KOPT-K1 (cell line): ENCODE measurements at regions not wholly inside any gene's neighbourhood (a gene's known extent, or its start where the extent isn't known, plus 50 kb on each side); places are given as distances from the start of the nearest gene placed in this dataset.

Source experiments
- H3K27ac ChIP-seq: fragments of 200-600 bp; sonication (generic); 2 replicates; pipeline ENCODE4 v1.5.1; 2016; ENCODE audit warnings: antibody characterized with exemption, mild to moderate bottlenecking, low read depth, low read length; ENCODE audit not compliant: poor library complexity, severe bottlenecking
- H3K36me3 ChIP-seq: fragments of 200-600 bp; sonication (generic); 2 replicates; pipeline ENCODE4 v1.5.1; 2017; ENCODE audit warnings: antibody characterized with exemption, mild to moderate bottlenecking, low read length, moderate library complexity; ENCODE audit not compliant: insufficient read depth
- H3K9me3 ChIP-seq: fragments of 200-600 bp; sonication (generic); 2 replicates; pipeline ENCODE4 v1.5.1; 2017; ENCODE audit warnings: antibody characterized with exemption, low read length, mild to moderate bottlenecking; ENCODE audit not compliant: insufficient read depth, poor library complexity, severe bottlenecking

DNA sequence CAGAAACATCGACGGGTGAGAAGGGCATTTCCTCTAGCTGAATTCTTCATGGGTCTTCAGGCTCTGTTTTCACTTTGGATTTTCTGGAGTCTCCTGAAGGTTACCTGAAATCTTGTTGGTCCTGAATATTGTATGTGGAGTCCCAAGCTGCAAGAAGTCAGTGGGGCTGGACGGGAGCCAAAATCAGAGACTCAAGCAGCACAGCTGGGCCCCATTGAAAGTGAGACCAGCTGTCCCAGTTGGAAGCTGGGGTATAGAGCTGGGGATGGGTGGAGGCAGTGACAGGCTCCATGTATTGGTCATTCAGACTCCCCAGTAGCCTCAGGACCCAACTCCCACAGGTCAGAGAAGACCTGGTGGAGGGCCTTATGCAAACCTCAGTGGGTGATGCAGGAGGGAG lies 111.3 kb upstream of the MLN start:
- Histone ChIP-seq H3K36me3 (no peaks in the 10 kb centered on the region), H3K9me3 (no peaks in the 10 kb centered on the region), H3K27ac (peak overlapping the region; percentile 72)

DNA sequence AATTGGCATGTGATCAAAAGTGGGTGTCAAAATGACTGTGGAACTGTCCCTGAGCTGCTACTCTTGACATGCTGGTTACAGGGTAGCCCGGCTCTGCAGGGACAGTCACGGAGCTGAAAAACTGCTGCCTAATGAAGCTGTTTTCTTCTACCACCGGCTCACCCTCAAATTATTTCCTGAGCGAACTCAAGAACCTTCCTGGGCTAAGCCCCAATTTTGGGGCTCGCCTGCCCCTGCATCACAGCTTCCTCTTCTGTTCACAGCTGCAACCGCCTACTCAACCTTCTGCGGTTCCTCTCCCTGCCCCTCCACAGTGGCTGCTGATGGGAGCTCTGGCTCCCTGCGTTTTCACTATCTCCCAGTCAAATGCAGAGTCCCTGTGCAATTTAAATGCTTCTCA lies 110.8 kb upstream of the MLN start:
- Histone ChIP-seq H3K27ac (peak overlapping the region; percentile 72), H3K9me3 (no peaks in the 10 kb centered on the region), H3K36me3 (no peaks in the 10 kb centered on the region)

DNA sequence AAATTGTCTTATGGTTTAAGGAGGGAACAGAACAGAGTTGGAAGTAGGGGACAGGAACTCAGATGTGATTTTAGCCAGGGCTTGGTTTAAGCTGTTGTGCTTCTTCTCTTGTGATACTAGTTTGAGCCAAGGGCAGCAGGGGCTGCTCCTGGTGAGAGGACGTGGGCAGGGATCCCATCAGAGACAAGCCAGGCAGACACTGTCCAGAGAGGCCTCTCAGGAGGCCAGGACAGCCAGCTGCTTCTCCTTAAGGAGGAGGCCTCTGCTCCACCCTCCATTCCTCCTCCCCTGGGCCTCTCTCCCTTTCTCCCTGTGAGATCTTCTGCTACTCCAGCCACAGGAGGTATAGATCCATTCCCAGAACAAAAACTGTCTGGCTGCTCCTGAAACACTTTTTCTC lies 108.4 kb upstream of the MLN start:
- H3K27ac ChIP-seq = no peak overlapping the region
- H3K36me3 ChIP-seq = no peaks in the 10 kb centered on the region
- H3K9me3 ChIP-seq = no peaks in the 10 kb centered on the region

DNA sequence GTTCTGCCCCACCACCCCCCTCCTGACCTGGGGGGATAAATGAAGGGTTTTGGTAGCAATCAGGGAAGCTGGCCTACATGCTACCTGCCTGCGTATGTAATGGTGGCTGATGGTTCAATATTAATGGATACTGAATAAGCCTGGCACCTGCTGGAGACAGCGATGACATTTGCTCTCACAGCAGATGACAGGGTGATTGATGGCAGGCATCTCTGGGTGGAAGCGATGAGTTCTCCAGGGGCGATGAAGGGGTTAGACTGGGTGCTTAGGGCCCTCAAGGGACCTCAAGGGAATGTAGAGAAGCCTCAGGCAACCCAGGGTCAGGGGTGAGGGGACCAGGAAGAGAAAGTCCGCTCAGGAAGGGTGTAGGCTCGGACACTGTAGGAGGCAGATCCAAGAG lies 107.7 kb upstream of the MLN start:
- no peaks in the 10 kb centered on the region for H3K36me3 ChIP-seq
- H3K9me3 ChIP-seq = no peaks in the 10 kb centered on the region
- no peak overlapping the region for H3K27ac ChIP-seq

DNA sequence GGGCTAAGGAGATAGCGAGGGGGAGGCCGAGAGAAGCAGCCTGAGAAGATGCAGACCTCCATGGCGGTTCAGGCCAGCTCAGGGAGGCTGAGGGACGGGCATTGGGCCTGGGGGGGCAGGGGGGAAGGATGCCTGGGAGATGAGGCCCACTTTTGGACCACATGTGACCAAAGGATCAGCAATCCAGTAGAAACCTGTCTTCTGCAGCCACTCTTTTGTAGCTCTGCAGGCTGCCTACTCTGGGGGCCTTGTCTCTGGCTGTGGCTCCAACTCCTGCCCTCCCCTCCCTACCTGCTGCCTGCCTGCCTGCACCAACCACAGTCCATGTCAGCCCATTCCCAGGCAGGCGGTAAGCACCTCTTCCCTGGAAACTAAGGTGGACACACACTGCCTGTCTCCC lies 106.8 kb upstream of the MLN start:
- Histone ChIP-seq H3K27ac (no peak overlapping the region), H3K36me3 (no peaks in the 10 kb centered on the region), H3K9me3 (no peaks in the 10 kb centered on the region)

DNA sequence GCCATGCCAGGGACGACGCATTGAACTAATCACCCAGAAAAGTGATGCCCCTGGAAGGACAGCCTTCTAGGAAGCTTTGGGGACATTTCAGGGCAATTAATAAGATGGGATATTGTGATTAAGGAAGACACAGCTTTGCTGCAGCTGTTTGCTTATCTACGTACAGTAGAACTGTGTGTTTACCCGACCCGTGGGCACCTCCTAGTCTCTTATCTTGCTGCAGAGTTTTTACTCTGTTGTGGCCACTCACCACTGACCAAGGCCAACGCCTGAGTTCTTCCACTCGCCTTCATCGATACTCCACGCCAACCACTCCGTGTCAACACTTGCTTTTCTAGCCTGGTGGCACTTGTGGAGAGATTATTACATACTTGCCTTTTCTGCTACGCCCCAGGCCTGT lies 105.9 kb upstream of the MLN start:
- H3K9me3 ChIP-seq = no peaks in the 10 kb centered on the region

DNA sequence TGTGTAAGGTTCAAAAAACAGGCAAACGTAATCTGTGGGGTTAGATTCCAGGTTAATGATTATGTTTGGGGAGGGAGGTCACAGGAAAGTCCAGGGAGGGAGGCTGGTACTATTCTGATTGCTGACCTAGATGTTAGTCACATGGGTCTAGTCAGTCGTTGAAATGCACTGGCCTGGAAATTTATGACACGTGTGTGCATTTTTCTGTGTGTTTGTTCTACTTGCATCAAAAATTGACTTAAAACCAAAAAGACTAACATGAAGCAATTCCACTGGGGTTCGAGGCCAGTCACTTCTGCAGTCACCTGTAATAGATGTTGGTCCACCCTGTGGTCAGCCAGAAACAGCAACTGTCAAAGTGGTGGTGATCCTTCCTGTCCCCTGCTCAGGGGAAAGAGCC lies 104.2 kb upstream of the MLN start:
- H3K9me3 ChIP-seq = no peaks in the 10 kb centered on the region
- peak overlapping the region; percentile 100 for H3K27ac ChIP-seq
- no peaks in the 10 kb centered on the region for H3K36me3 ChIP-seq

More for the DNA sequence above, 105.9 kb upstream of the MLN start:
- Histone ChIP-seq H3K27ac (no peak overlapping the region), H3K36me3 (no peaks in the 10 kb centered on the region)

DNA sequence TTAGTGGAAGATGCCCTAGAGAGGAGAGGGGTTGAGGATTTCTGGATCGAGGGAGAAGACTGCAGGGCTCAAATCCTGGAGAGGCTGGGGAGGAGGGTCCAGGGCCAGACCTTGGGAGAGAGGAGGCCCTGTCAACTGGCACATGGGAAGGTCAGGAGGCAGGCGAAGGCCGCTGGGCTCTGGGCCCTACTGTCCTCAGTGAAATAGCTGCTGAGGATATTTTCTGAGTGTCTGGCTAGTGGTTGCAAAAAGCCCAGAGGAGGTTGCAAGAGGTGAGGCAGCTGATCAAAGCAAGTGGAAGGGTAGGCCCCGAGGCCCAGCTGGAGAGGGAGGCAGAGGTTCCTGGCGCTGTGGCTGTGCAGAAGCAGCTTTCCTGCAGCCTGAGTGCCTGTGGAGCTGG lies 103.4 kb upstream of the MLN start:
- Histone ChIP-seq H3K9me3 (no peaks in the 10 kb centered on the region), H3K36me3 (no peaks in the 10 kb centered on the region), H3K27ac (peak overlapping the region; percentile 100)

DNA sequence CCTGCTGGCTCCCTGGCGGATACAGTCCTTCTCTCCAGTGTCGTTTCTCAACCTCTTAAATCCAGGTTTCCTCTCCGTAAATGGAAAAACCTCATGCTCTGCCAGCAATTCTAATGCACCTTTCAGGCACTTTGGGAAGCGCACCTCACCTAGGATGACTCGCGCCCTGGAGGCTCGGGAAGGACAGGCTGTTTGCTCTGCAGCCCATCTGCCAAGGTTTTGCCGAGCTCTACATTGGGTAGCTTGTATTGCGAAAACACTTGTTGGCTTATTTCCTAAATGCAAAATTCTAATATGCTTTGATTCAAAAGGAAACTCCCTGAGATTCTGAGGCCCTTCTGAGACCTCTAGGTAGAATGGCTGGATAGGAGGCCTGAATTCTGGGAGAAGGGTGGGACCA lies 102.6 kb upstream of the MLN start:
- Histone ChIP-seq H3K9me3 (no peaks in the 10 kb centered on the region), H3K36me3 (no peaks in the 10 kb centered on the region), H3K27ac (peak overlapping the region; percentile 100)

DNA sequence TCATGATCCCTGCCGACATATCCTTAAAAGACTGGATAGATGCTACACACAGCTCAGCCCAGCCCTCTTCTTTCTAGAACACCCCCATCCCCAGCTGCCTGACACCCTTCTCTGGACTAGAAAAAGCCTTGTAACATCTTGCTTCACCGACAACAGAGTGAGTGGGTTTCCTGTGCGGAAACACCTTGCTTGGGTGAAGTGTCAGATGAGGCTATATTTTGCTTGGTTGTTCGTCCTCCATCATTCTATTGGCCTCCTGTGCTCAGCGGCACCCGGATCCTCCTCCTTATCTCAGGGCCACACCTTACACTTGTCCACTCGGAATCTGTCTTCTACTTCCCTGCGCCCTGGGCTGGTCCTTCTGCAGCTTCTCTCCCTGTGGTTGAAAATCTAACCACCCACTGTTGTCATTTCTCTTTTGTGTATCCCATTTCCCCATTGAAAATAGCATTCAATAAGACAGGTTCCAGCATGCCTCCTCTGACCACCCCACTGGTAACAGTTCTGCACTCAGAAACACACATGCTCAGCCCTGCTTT lies 101.3 kb upstream of the MLN start:
- Histone ChIP-seq H3K9me3 (no peaks in the 10 kb centered on the region), H3K27ac (peak overlapping the region; percentile 100), H3K36me3 (no peaks in the 10 kb centered on the region)

DNA sequence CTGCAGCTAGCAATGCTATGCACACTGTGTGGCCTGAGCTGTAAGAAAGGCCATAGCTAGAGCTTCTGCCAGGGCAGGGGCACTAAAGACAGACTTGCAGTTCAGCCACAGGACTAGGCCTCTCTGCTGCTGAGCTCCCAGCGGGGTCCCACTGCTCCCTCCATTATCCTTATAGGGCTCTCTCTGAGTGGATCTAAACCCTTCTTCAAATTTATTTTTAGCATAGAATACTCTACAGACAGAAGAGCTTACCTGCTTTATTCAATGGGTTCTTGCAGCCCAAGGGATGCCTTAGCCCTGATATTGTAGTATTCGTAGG lies 100.9 kb upstream of the MLN start:
- Histone ChIP-seq H3K9me3 (no peaks in the 10 kb centered on the region), H3K36me3 (no peaks in the 10 kb centered on the region), H3K27ac (peak overlapping the region; percentile 100)

DNA sequence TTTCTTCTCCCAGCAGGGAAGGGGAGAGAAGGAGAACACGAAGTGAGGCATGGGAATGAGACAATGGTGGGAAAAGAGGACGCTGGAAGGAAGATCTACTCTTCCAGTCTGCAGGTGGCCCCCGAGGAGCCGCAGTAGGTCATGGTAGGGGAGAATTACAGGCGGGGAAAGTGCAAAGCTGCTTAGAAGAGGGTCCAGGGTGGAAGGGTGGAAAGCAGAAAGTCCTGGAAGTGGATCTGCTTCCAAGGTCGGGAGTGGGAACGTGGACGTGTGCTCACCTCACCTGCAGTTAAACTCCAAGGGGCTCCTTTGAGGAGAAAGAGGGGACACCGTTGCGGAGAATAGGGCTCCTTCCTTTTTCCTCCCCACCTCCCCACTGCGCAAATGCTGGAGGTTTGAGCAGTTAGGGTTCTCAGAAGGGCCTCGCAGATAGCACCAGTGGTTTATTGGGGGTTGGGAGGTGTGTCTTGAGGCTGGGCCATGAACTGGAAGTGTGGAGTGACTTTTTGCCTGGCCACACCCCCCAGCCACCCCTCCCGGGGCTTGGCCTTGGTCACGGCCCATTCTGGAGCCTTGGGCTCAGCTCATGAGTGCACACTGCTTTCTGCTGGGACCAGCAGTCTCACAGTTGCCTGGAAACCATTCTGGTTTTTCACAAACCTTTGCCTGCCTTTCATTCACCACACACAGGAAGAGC lies 100.4 kb upstream of the MLN start:
- no peaks in the 10 kb centered on the region for H3K9me3 ChIP-seq
- H3K27ac ChIP-seq = peak overlapping the region; percentile 100

DNA sequence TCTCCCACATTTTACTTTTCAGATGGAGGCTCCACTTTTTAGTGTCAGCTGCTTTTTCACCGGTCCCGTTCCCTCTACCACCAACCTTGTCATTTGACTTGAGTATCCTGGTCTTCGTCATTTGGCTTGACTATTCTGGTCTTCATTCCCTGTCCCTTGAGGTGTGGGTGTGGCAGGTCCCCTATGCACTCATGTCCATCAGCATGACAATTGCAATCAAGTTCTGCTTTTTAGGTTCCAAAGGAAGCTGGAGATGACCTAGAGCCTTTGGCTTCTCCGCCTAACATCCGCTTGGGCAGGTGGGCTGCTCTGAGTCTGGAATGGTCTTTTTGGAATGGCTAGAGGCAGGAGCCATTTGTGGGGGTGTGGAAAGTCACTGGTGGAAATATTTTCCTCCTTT lies 99.8 kb upstream of the MLN start:
- H3K9me3 ChIP-seq = no peaks in the 10 kb centered on the region
- H3K36me3 ChIP-seq = no peaks in the 10 kb centered on the region
- H3K27ac ChIP-seq = peak overlapping the region; percentile 100

More for the DNA sequence above, 100.4 kb upstream of the MLN start:
- H3K36me3 ChIP-seq = no peaks in the 10 kb centered on the region

DNA sequence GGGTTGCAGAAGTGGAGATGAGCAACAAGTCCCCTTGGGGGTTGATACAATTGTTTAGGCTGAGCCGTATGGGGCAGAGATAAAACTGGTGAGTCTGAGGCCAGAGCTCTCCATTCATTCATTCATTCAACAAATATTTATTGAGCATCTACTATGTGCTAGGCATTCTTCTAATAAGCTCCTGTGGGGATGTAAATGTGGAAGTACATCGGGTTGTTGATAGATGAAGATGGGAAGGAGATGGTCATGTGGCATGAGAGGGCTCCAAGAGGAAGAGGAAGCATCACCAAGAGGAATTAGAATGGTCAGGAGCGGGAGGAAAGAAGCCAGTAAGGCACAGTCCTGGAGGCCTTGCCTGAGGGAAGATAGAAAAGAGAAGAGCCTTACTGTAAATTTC lies 98.7 kb upstream of the MLN start:
- Histone ChIP-seq H3K27ac (peak overlapping the region; percentile 100), H3K36me3 (no peaks in the 10 kb centered on the region), H3K9me3 (no peaks in the 10 kb centered on the region)

DNA sequence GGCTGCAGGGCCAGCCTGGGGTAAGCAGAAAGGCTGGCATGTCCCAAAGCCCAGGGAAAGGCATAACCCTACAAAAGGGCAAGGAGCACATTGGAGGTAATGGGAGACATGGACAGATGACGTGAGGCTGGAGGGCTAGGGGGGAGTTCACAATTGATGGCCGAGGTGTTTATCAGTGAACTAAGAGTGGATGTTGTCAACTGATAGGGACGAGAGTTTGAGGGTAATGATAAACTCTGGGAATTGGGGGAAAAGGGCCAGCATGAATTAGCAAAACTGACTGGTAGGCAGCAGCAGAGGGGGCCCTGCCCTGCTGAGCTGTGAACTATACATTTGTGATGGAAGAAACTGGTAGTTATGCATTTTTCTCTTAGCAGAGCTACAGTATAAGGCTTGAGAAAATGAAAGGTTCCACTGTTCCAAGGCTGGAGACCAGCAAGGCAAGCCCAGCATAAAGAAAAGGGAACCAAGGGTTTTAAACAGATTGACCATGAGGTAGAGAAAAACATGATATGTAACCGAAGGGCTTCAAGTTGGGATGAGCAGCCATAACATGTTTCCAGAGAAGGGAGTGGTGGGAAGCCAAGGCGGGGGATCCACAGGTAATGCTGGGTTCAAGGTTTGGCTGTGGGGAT lies 98.1 kb upstream of the MLN start:
- H3K27ac ChIP-seq = peak overlapping the region; percentile 100
- H3K36me3 ChIP-seq = no peaks in the 10 kb centered on the region
- H3K9me3 ChIP-seq = no peaks in the 10 kb centered on the region

DNA sequence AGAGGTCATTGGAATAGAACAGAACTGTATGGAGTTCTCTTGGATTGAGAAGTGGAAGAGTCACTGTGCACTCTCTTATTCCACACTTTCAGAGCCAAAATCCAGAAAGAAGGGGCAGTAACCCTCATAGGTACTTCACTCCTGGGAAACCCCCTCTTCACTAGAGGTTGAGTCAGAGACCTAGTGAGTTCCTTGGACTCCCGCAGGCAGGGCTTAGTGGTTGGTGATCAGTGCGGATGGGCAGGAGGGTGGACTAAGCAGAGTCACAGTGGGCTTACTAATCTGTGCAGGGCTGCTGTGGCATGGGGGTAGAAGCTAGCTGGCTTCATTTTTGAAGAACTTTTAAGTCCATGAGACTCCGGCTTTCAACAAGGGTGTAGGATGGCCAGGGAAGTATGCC lies 95.0 kb upstream of the MLN start:
- no peak overlapping the region for H3K27ac ChIP-seq
- H3K9me3 ChIP-seq = no peaks in the 10 kb centered on the region
- H3K36me3 ChIP-seq = no peaks in the 10 kb centered on the region
